Smooth muscle cell (in vitro differentiated cells): ENCODE measurements at regions not wholly inside any gene's neighbourhood (a gene's known extent, or its start where the extent isn't known, plus 50 kb on each side); places are given as distances from the start of the nearest gene placed in this dataset.

Source experiments
- DNase-seq: peaks from one replicate; lab custom pipeline; 2025; ENCODE audit not compliant: unreplicated experiment; lab: John Stamatoyannopoulos, UW
- H2AFZ ChIP-seq: fragments of 200-600 bp; sonication (generic); 2 replicates; pipeline ENCODE4 v1.6.0; 2016; ENCODE audit warnings: antibody characterized with exemption, low read depth, mild to moderate bottlenecking
- H3F3A ChIP-seq: fragments of 200-600 bp; sonication (generic); 2 replicates; pipeline ENCODE4 v1.6.0; 2017; ENCODE audit warnings: antibody characterized with exemption, low read depth
- H3K27ac ChIP-seq: fragments of 200-600 bp; sonication (generic); 2 replicates; pipeline ENCODE4 v1.5.1; 2016; ENCODE audit warnings: low read depth, mild to moderate bottlenecking
- H3K27me3 ChIP-seq: fragments of 200-600 bp; sonication (generic); 2 replicates; pipeline ENCODE4 v1.6.1; 2016; ENCODE audit warnings: low read depth, mild to moderate bottlenecking
- H3K36me3 ChIP-seq: fragments of 200-600 bp; sonication (generic); 2 replicates; pipeline ENCODE4 v1.5.1; 2016; ENCODE audit warnings: low read depth
- H3K4me1 ChIP-seq: fragments of 200-600 bp; sonication (generic); 2 replicates; pipeline ENCODE4 v1.5.1; 2016; ENCODE audit warnings: low read depth
- H3K4me2 ChIP-seq: fragments of 200-600 bp; sonication (generic); 2 replicates; pipeline ENCODE4 v1.6.0; 2016; ENCODE audit warnings: mild to moderate bottlenecking
- H3K4me3 ChIP-seq: fragments of 200-600 bp; sonication (generic); 2 replicates; pipeline ENCODE4 v1.5.1; 2016; ENCODE audit warnings: mild to moderate bottlenecking
- H3K79me2 ChIP-seq: fragments of 200-600 bp; sonication (generic); 2 replicates; pipeline ENCODE4 v1.6.0; 2016; ENCODE audit warnings: low read depth, mild to moderate bottlenecking
- H3K9ac ChIP-seq: fragments of 200-600 bp; sonication (generic); 2 replicates; pipeline ENCODE4 v1.6.0; 2016; ENCODE audit warnings: low read depth
- H3K9me3 ChIP-seq: fragments of 200-600 bp; sonication (generic); replicated peaks from 2 replicates; pipeline ENCODE4 v1.5.1; 2016; ENCODE audit warnings: low read depth
- H4K20me1 ChIP-seq: fragments of 200-600 bp; sonication (generic); 2 replicates; pipeline ENCODE4 v1.6.0; 2016; ENCODE audit warnings: low read depth
- WGBS: methylation state at CpG from one replicate; pipeline ENCODE4 v1.1.7; 2016; ENCODE audit warnings: low lambda C conversion rate; 5-methylcytosine and 5-hydroxymethylcytosine counted together
- TF ChIP-seq, protein P1 (sequence below): fragments of 200-600 bp; sonication (generic); IDR thresholded peaks from 2 replicates; pipeline ENCODE4 v1.5.1; 2017; ENCODE audit warnings: borderline replicate concordance, mild to moderate bottlenecking, antibody characterized with exemption; ENCODE audit not compliant: insufficient read depth, poor library complexity, severe bottlenecking

DNA sequence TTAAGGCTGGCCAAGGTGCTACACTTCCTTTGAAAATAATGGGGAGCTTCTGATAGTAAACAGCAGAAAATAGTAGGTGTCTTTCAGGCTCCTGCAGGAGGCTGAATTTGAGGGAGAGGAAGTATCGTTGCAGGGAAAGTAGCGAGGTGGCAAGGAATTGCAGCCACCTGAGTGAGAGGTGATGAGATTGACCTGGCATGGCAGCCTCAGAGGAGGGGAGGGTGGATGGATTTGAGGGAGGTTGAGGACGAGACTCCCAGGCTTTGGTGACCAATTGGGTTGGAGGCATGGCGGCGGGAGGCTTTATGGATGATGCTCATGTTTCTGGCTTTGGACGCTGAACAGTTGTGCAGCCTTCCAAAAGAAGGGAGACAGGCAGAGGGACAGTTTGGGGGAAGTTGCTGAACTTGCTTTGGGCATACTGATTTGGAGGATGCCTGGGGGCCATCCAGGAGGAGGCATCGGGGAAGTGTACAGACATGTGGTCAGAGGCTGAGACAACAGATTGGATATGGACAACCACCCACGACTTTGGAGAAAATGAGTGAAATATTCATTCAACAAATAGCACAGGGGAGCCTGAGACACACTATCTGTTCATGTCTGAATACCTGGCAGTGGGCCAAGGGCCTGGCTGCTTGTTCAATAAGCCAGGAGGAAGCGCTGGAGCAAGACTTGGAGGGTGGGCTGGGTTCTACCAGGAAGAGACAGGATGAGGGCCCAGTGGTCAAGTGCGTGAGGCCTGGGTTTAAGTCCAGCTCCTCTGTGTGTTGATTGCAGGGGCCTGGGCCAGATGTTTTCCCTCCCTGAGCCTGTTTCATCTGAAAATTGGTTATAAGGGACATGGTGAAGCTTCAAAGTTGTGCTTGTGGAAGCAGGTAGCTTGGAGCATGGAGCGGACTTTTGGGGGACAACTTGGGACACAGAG, 113.2 kb downstream of the CEBPB start:
- Histone ChIP-seq H3K9ac (no peak overlapping the region), H4K20me1 (no peaks in the 10 kb centered on the region), H3K9me3 (no peaks in the 10 kb centered on the region), H3K36me3 (no peaks in the 10 kb centered on the region), H2AFZ (no peak overlapping the region), H3K27ac (peak overlapping the region; percentile 99), H3K79me2 (no peaks in the 10 kb centered on the region), H3K4me1 (peaks cover 4% of the 10 kb centered on the region), H3F3A (peaks cover 22% of the 10 kb centered on the region), H3K27me3 (no peaks in the 10 kb centered on the region), H3K4me3 (no peak overlapping the region), H3K4me2 (peak overlapping the region; percentile 9)
- 63% methylated on average over 11 of the region's 11 CpGs for WGBS
- DNase-seq = peak; percentile 65
- TF ChIP-seq, protein P1, sequence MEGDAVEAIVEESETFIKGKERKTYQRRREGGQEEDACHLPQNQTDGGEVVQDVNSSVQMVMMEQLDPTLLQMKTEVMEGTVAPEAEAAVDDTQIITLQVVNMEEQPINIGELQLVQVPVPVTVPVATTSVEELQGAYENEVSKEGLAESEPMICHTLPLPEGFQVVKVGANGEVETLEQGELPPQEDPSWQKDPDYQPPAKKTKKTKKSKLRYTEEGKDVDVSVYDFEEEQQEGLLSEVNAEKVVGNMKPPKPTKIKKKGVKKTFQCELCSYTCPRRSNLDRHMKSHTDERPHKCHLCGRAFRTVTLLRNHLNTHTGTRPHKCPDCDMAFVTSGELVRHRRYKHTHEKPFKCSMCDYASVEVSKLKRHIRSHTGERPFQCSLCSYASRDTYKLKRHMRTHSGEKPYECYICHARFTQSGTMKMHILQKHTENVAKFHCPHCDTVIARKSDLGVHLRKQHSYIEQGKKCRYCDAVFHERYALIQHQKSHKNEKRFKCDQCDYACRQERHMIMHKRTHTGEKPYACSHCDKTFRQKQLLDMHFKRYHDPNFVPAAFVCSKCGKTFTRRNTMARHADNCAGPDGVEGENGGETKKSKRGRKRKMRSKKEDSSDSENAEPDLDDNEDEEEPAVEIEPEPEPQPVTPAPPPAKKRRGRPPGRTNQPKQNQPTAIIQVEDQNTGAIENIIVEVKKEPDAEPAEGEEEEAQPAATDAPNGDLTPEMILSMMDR = no peak

DNA sequence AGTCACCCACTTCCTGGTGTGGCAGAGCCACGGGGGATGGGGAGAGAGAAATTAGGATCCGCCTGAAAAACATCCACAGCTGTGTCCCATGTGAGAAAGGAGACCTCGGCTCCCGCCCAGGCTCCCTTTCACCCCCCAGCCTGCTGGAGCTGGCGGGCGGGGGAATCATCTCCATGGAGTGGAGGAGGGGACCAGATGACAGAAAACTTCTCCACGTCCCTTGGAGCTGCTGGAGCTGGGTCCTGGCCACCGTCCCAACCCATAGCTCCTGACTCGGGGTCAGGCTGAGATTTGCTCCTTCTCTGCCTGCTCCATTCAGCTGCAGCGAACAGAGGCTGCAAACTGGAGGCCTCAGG, 113.8 kb downstream of the CEBPB start:
- Histone ChIP-seq H3K4me2 (peak overlapping the region; percentile 59), H3F3A (peaks cover 28% of the 10 kb centered on the region), H3K4me3 (no peak overlapping the region), H3K79me2 (no peaks in the 10 kb centered on the region), H3K9ac (peak overlapping the region; percentile 58), H4K20me1 (no peaks in the 10 kb centered on the region), H3K9me3 (no peaks in the 10 kb centered on the region), H3K27ac (peak overlapping the region; percentile 99), H3K36me3 (no peaks in the 10 kb centered on the region), H2AFZ (no peak overlapping the region), H3K27me3 (no peaks in the 10 kb centered on the region), H3K4me1 (peaks cover 9% of the 10 kb centered on the region)
- TF ChIP-seq, protein P1 = no peak
- DNase-seq = peak; percentile 65
- 35% methylated on average over 10 of the region's 10 CpGs for WGBS

DNA sequence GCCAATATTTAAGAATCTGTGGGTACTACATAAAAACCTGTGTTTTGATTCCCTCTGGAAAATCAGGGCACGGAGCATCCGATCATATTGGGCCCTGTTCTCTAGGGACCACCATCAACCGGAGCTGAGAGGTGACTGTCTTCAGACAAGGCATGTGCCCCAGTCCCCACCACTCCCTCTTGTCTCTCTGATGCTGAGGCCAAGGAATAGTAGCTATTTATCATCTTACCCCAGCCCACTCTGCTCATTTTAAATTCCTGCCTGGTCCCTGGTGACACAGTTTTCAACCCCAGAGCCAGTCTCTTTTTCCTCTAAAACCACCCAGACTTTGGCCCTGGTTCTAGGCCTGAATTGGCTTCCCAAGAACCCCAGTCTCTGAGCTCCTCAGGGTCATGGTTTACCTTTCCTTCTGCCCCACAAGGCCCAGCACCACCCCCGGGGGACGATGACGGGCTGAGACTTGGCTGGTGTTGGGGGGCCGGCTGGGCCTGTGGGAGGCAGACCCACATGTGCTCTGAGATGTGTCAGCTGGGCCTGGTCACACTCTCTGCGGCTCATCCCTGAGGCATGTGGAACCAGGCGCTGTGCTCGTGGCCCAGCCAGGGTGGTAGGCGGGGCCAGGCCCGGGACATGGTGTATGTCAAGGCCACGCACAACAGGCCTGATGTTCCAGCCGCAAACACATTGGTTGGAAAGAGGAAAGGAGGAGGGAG, 114.4 kb downstream of the CEBPB start:
- no peaks in the 10 kb centered on the region for H3K79me2 ChIP-seq
- TF ChIP-seq, protein P1 = no peak
- H2AFZ ChIP-seq = no peak overlapping the region
- DNase-seq = peak; percentile 81
- 29% methylated on average over 14 of the region's 14 CpGs for WGBS
- peaks cover 34% of the 10 kb centered on the region for H3F3A ChIP-seq
- H3K27me3 ChIP-seq = no peaks in the 10 kb centered on the region
- peaks cover 12% of the 10 kb centered on the region for H3K4me1 ChIP-seq
- H3K27ac ChIP-seq = peak overlapping the region; percentile 99
- no peaks in the 10 kb centered on the region for H4K20me1 ChIP-seq
- no peaks in the 10 kb centered on the region for H3K36me3 ChIP-seq
- peak overlapping the region; percentile 59 for H3K4me2 ChIP-seq
- H3K4me3 ChIP-seq = no peak overlapping the region
- no peaks in the 10 kb centered on the region for H3K9me3 ChIP-seq
- H3K9ac ChIP-seq = peak overlapping the region; percentile 58
